Eye (tissue), 1 donor: ENCODE measurements at regions not wholly inside any gene's neighbourhood (a gene's known extent, or its start where the extent isn't known, plus 50 kb on each side); places are given as distances from the start of the nearest gene placed in this dataset.
"Not testable (repeated sequence)": the region's sequence is repeated elsewhere in the genome, so short reads cannot be mapped to it uniquely, and the experiment has no call there.

Source experiments
- DNase-seq: peaks from one replicate; pipeline ENCODE4 v3.0.0-alpha.2; 2015

- DNase-seq, result not testable (repeated sequence)
Measured at GRCh38 chr1:120465900-120466299, 51.1 kb downstream of the NBPF8 start.

DNA sequence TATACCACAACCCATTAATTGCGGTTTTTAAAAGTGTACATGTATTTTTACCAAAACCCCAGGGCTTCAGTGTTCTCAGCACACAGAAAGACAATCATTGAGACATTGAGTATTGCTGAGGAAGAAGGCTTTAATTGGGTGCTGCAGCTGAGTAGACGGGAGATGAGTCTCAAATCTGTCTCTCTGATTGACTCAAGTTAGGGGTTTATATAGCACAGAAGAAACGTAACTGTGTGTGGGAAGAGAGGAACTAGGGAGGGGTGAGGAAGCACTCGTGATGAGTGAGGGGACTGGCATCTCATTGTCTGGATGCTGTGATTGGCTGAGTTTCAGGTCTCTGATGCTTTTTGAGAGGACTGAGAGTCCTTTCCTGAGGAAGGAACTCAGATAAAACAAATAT, 62.8 kb downstream of the NBPF8 start:
- DNase-seq, result not testable (repeated sequence)

DNA sequence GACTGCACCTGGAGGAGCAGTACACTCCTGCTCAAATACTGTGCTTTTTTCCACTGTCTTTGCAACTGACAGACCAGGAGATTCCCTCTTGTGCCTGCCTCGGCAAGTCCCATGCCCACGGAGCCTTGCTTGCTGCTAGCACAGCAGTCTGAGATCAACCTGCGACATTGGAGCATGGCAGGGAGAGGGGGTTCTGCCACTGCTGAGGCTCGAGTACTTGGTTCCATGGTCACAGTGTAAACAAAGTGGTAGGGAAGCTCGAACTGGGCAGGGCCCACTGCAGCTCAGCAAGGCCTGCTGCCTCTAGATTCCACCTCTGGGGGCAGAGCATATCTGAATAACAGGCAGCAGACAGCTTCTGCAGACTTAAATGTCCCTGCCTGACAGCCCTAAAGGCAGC, 63.6 kb downstream of the NBPF8 start:
- DNase-seq, result not testable (repeated sequence)

DNA sequence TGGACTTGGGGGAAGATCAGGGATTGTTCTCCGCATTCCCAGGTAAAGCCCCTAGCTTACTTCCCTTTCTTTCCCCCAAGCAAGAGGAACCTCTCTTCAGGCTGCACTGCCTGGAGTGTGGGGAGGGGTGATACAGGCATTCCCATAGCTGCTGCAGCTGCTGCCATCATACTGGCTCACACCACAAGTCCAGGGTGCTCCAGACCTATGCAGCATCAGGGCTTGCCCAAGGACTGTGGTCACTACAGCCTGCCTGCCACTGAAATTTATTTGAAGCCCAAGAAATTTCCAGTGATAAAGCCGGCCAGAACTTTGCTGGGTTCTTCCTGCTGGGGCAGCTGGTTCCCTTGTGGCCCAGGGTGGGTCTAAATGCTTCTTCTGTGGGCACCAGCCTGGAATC, 72.7 kb downstream of the NBPF8 start:
- not testable (repeated sequence) for DNase-seq

DNA sequence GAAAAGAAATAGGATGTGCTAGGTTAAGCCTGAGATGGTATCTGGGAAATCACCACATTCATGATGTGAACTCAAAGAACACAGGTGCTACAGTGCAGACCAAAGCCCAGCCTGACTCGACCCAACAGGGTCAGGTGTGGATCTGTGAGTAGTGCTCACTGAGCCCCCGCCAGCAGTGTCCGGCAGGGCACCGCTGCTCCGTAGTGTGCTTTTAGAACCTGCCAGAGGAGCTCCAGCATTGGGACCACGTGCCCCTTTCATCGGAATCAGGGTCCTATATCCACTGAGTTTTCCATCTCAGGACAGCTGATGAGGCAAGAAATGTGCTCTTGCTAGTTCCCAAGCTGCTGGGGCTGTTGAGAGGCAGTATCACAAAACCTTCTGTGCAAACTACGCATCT, 74.4 kb downstream of the NBPF8 start:
- not testable (repeated sequence) for DNase-seq

- not testable (repeated sequence) for DNase-seq
Measured at GRCh38 chr1:120497145-120497544, 82.3 kb downstream of the NBPF8 start.

DNA sequence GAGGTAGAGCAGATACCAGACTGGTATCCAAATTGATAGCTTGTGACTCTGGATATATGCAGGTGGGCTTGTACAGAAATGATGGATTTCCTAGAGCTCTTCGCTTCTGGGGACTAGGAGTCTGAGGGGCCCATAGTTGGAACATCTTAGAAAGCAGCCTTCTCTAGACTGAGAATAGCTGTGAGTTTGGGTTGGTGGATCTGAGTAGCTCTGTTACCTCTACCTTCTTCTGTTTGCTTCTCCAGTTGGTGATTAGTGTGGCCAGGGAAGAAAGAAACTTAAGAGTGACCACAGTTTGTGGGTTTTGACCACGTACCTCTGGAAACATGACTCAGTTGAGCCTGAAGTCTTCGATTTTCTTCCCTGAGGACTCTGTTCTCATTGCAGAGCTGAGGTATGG, 88.4 kb downstream of the NBPF8 start:
- DNase-seq, result not testable (repeated sequence)

DNA sequence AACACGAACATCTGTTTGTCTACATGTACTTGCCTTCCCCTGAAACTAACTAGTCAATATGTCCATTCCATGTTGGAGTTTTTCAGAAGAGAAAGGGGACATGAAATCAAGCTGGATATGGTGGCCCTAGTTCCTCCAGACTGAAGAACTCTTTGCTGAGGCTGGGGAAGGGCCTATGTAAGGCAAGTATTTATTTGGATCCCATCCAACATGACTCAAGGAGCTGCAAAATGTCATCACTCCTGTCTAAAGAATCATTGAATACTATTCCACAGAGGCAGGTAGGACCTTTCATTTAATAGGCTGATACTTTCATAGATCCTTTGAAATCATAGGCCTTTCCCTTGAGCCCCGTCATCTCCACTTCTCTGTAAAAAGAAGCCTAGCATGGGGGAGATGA, 91.5 kb downstream of the NBPF8 start:
- DNase-seq, result not testable (repeated sequence)

DNA sequence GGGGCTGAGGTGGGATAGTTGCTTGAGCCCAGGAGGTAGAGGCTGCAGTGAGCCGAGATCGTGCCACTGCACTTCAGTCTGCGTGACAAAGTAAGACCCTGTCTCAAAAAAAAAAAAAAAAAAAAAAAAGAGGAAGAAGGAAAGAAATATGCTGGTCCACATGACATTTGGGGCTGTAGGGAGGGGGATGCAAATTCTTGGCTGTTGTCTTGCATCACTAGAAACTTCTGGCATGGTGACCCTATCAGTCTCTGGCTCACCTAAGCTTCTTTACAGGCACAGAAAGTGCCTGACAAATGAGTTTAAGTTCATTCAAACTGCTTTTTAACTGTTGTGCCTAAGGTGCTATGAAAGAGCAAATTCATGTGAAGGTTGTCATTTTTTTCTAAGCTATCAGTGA, 93.5 kb downstream of the NBPF8 start:
- DNase-seq, result not testable (repeated sequence)

GRCh38 chr1:120509258-120509657, 94.4 kb downstream of the NBPF8 start:
- not testable (repeated sequence) for DNase-seq

GRCh38 chr1:120513099-120513498, 98.3 kb downstream of the NBPF8 start:
- DNase-seq, result not testable (repeated sequence)

DNA sequence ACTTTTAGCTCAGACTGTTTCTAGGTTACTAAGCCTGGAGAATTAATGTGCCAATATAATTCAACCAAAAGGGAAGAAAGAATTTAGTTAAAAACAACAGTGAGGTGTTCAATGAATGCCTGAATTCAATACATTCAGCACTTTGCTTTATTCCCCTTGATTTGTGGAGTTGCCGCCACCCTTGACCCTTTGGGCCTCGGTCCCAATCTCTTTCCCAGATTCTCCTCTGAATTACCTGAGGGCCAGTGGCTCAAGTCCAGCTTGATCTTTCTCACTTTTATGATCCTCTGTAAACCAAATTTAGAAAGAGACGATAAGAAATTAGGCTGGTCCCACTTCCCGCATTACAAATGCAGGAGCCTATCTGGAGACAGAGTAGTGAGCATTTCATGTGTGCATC, 98.7 kb downstream of the NBPF8 start:
- not testable (repeated sequence) for DNase-seq

DNA sequence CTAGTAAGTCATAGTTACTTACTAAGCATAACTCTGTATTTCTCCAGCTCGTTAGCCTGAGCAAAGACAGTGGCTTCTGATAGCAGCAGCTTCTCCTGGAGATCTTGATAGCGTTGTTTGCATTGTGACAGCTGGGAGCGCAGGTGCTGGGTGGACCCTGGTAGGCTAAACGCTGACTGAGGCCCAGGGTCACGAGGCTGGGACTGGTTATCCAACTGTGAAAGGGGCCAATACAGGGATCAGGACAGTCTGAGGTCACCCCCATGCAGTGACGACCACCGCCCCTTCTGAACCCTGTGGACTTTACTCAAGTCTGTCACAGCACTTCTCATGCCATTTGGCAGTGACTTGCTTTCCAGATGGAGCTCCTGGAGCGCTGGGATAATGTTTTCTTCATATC, 104.4 kb downstream of the NBPF8 start:
- DNase-seq, result not testable (repeated sequence)

- not testable (repeated sequence) for DNase-seq
Measured at GRCh38 chr1:120524416-120524815, 109.6 kb downstream of the NBPF8 start.

GRCh38 chr1:120525386-120525785, 110.6 kb downstream of the NBPF8 start:
- not testable (repeated sequence) for DNase-seq

- DNase-seq, result not testable (repeated sequence)
Measured at GRCh38 chr1:120529475-120530089, 114.7 kb downstream of the NBPF8 start.

- DNase-seq, result not testable (repeated sequence)
Measured at GRCh38 chr1:120531455-120531854, 116.6 kb downstream of the NBPF8 start.

GRCh38 chr1:120534361-120535047, 119.7 kb downstream of the NBPF8 start:
- not testable (repeated sequence) for DNase-seq

DNA sequence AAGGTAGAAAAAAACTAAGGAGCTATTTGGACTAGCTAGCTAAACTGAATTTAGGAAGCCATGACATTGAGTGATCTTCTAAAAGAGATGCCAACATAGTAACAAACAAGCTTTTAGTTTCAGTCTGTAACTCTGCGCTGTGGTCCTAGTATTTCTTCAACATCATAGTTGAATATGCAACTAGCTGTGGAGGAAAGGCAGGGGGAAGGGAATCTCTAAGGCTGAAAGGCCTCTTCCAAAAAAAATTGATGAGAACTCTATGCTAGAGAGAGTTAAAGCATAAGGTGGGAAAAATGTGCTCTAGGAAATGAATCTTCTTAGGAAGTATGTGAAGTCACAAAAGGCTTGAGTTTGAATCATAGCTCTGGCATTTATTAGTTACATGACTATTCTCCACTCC, 120.2 kb downstream of the NBPF8 start:
- not testable (repeated sequence) for DNase-seq

DNA sequence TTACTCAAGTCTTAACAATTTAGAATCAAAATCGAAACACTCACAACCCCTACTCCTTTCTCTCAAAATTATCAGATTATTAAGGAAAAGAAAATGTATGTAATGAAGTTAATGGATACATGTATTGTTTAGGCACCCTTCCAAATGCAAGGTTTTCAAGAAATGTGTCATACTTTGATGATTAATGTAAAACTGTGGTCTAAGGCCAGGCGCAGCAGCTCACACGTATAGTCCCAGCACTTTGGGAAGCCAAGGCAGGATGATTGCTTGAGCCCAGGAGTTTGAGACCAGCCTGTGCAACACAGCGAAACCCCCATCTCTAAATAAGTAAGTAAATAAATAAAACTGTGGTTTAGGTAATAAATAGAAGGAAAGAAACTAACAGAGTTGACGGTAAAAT, 126.6 kb downstream of the NBPF8 start:
- not testable (repeated sequence) for DNase-seq

DNA sequence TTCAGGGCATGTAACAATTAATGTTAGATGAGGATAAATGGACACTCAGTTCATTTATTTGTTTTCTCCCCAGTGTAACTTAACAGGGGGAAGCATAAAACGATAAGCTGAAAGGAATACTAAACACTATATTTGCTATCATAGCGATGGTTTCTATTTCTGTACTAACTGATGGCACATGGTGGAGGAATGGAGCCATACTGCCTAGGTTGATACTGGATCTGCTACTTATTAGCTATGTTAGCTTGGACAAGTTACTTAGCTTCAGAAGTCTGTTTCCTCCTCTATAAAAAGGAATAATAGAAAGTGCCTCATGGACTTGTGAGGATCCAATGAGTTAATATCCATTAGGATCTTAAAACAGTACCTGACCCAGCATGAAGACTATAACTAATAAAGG, 127.5 kb downstream of the NBPF8 start:
- DNase-seq, result not testable (repeated sequence)

DNA sequence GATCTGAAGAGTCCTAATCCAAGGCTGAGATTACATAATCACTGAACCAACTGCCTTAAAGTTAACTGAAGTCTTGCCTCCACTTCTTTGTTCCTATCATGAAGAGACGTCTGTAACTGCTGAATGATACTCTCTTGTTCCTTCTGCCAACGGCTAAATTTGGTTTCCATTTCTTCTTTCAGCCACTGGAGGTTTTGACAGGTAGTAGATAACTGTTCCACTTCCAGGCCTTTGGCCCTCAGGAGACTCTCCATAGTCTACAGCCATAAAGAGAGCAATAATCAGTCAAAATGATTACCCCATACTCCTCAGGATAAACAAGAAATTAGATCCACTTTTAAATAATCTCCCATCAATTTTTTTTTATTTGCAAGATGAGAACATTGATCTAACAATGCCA, 128.1 kb downstream of the NBPF8 start:
- not testable (repeated sequence) for DNase-seq

- not testable (repeated sequence) for DNase-seq
Measured at GRCh38 chr1:120544434-120544833, 129.6 kb downstream of the NBPF8 start.

DNA sequence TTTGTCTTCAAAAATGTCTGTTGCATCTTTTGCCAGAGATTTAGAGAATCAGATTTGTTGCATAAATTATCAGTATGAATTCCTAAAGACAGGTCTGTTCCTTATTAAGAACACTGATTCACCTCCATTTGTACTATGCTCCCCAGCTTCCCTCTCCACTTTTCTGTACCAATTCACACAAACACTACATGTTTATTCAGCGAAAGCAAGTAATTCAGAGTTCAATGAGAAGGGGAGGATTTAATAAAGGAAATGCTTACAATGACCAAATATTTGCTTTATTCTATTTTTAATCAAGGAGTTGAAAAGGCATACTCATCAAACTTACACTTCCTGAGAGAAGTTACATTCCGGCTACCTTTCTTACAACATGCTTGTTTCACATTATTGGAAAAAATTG, 135.5 kb downstream of the NBPF8 start:
- not testable (repeated sequence) for DNase-seq
